ENCODE measurements at regions not wholly inside any gene's neighbourhood (a gene's known extent, or its start where the extent isn't known, plus 50 kb on each side); places are given as distances from the start of the nearest gene placed in this dataset.

DNA sequence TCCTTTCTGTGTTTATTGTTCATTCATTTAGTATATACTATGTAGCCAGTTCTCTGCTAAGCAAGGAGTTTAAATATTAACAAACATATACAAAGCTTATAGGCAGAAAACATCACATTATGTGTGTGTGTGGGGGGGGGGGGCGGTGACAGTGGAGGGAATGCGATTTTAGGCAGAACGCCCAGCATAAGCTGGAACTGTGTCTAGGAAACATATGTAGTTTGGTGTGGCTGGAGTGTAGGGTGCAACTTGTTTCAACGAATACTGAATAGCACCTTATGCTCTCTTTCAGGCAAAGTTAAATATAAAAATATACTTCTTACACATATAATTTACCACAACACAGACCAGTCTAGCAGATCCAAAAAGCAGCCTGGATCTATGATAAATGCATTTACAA is 980.6 kb downstream of the SLC6A15 start:
- TF ChIP-seq, protein P1, sequence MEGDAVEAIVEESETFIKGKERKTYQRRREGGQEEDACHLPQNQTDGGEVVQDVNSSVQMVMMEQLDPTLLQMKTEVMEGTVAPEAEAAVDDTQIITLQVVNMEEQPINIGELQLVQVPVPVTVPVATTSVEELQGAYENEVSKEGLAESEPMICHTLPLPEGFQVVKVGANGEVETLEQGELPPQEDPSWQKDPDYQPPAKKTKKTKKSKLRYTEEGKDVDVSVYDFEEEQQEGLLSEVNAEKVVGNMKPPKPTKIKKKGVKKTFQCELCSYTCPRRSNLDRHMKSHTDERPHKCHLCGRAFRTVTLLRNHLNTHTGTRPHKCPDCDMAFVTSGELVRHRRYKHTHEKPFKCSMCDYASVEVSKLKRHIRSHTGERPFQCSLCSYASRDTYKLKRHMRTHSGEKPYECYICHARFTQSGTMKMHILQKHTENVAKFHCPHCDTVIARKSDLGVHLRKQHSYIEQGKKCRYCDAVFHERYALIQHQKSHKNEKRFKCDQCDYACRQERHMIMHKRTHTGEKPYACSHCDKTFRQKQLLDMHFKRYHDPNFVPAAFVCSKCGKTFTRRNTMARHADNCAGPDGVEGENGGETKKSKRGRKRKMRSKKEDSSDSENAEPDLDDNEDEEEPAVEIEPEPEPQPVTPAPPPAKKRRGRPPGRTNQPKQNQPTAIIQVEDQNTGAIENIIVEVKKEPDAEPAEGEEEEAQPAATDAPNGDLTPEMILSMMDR (IDR thresholded peaks at IDR 0.05): no peak
- no peak for TF ChIP-seq POLR2A (IDR thresholded peaks at IDR 0.05)
